ENCODE measurements at regions not wholly inside any gene's neighbourhood (a gene's known extent, or its start where the extent isn't known, plus 50 kb on each side); places are given as distances from the start of the nearest gene placed in this dataset.

GRCh38 chr9:27990524-27990923 is 417.2 kb upstream of the C9orf72 start:
- no peak overlapping the region for H3K18ac ChIP-seq (ENCODE audit: insufficient read length, low read depth, low read length)
- no peak overlapping the region for H4K5ac ChIP-seq (ENCODE audit: insufficient read length, low read depth, low read length)
- H3K79me2 ChIP-seq (ENCODE audit: insufficient read depth, low read length), result no peaks in the 10 kb centered on the region
- no peak overlapping the region for H3K56ac ChIP-seq (ENCODE audit: insufficient read length, low read depth, low read length)
- H3K4me2 ChIP-seq (ENCODE audit: insufficient read depth, insufficient read length, low read length), result no peak overlapping the region
- H4K8ac ChIP-seq (replicated peaks; ENCODE audit: insufficient read length, low read depth, low read length), result no peak overlapping the region
- no peak overlapping the region for H3K27ac Mint-ChIP-seq
- no peak overlapping the region for H3K4me3 Mint-ChIP-seq
- DNase-seq, result no peak
- no peaks in the 10 kb centered on the region for H3K23me2 ChIP-seq (ENCODE audit: insufficient read length, low read depth, low read length, poor library complexity, severe bottlenecking)
- H2BK5ac ChIP-seq (ENCODE audit: insufficient read length, low read length), result no peak overlapping the region
- H4K20me1 ChIP-seq (ENCODE audit: control insufficient read depth, insufficient read depth, insufficient read length), result no peaks in the 10 kb centered on the region
- peaks cover 0 to 3% of the 10 kb centered on the region in 2 experiments; a peak in 2 of 5 replicates for H3K9me3 Mint-ChIP-seq
- H3K27ac ChIP-seq (ENCODE audit: insufficient read length, low read depth, low read length), result no peak overlapping the region
- no peak overlapping the region for H3T11ph ChIP-seq (ENCODE audit: low read length)
- H3K36me3 Mint-ChIP-seq (ENCODE audit: insufficient read depth in 1 of 3, low read depth in 3 of 3), result no peaks in the 10 kb centered on the region
- no peaks in the 10 kb centered on the region for H3K79me1 ChIP-seq (ENCODE audit: insufficient read depth, low read depth, low read length, poor library complexity, severe bottlenecking)
- H2BK20ac ChIP-seq (ENCODE audit: low read depth, low read length, poor library complexity, severe bottlenecking), result no peak overlapping the region
- H2BK120ac ChIP-seq (ENCODE audit: low read depth, low read length, poor library complexity, severe bottlenecking), result no peak overlapping the region
- H3K23ac ChIP-seq (ENCODE audit: insufficient read length, low read depth, low read length), result no peak overlapping the region
- no peaks in the 10 kb centered on the region for H3K4me1 ChIP-seq (ENCODE audit: insufficient read depth, low read length)
- no peak overlapping the region for H2AK5ac ChIP-seq (ENCODE audit: insufficient read length, low read length)
- TF ChIP-seq CTCF (conservative IDR thresholded peaks at IDR 0.05), result no peak
- H4K91ac ChIP-seq (ENCODE audit: insufficient read length, low read depth, low read length), result no peak overlapping the region
- peaks cover 0 to 4% of the 10 kb centered on the region in 2 experiments; a peak in 1 of 4 replicates for H3K4me1 Mint-ChIP-seq
- no peak overlapping the region for H3K4ac ChIP-seq (ENCODE audit: low read depth, low read length)
- no peak overlapping the region for H2BK12ac ChIP-seq (ENCODE audit: insufficient read length, low read depth, low read length)
- no CpG with 5 or more reads among the region's 2 CpGs for WGBS (ENCODE audit: extremely low coverage, insufficient read length, low lambda C conversion rate)
- no peak overlapping the region for H3K9ac ChIP-seq (ENCODE audit: extremely low read depth, insufficient read length, low read length)
- H2AFZ ChIP-seq (ENCODE audit: low read length), result no peak overlapping the region
- no peaks in the 10 kb centered on the region for H3K27me3 ChIP-seq (ENCODE audit: insufficient read depth, low read length)
- H3K27me3 Mint-ChIP-seq (ENCODE audit: low read depth), result no peaks in the 10 kb centered on the region; the same call in 1 of the 2 replicates
- H3K9me3 ChIP-seq (ENCODE audit: control insufficient read depth, low read depth, low read length), result no peaks in the 10 kb centered on the region
- no peak overlapping the region for H3K14ac ChIP-seq (ENCODE audit: insufficient read depth, low read length)
- H2BK15ac ChIP-seq (ENCODE audit: low read depth, low read length), result no peak overlapping the region

All from H9 (cell line).